ENCODE measurements at regions not wholly inside any gene's neighbourhood (a gene's known extent, or its start where the extent isn't known, plus 50 kb on each side); places are given as distances from the start of the nearest gene placed in this dataset.

- Histone ChIP-seq H3K9ac (ENCODE audit: low read length) (no peak overlapping the region), H3K4me3 (ENCODE audit: low read length) (no peak overlapping the region), H3K27ac (ENCODE audit: low read depth, low read length) (no peak overlapping the region), H3K4me1 (ENCODE audit: control insufficient read depth, insufficient read depth, low read length) (no peaks in the 10 kb centered on the region), H3K36me3 (ENCODE audit: control insufficient read depth, insufficient read depth, low read length) (no peaks in the 10 kb centered on the region), H3K27me3 (ENCODE audit: control insufficient read depth, insufficient read depth, low read length) (no peaks in the 10 kb centered on the region)
Measured at GRCh38 chr2:60064687-60065389, 488.6 kb downstream of the BCL11A start.

- Histone ChIP-seq H3K27me3 (ENCODE audit: control insufficient read depth, insufficient read depth, low read length) (no peaks in the 10 kb centered on the region), H3K36me3 (ENCODE audit: control insufficient read depth, insufficient read depth, low read length) (no peaks in the 10 kb centered on the region), H3K4me3 (ENCODE audit: low read length) (no peak overlapping the region), H3K4me1 (ENCODE audit: control insufficient read depth, insufficient read depth, low read length) (no peaks in the 10 kb centered on the region), H3K9ac (ENCODE audit: low read length) (no peak overlapping the region), H3K27ac (ENCODE audit: low read depth, low read length) (no peak overlapping the region)
Measured at GRCh38 chr2:60058781-60059180, 494.7 kb downstream of the BCL11A start.

GRCh38 chr2:60054571-60055340, 498.7 kb downstream of the BCL11A start:
- Histone ChIP-seq H3K4me1 (ENCODE audit: control insufficient read depth, insufficient read depth, low read length) (no peaks in the 10 kb centered on the region), H3K4me3 (ENCODE audit: low read length) (no peak overlapping the region), H3K27ac (ENCODE audit: low read depth, low read length) (no peak overlapping the region), H3K9ac (ENCODE audit: low read length) (no peak overlapping the region), H3K27me3 (ENCODE audit: control insufficient read depth, insufficient read depth, low read length) (no peaks in the 10 kb centered on the region), H3K36me3 (ENCODE audit: control insufficient read depth, insufficient read depth, low read length) (no peaks in the 10 kb centered on the region)

DNA sequence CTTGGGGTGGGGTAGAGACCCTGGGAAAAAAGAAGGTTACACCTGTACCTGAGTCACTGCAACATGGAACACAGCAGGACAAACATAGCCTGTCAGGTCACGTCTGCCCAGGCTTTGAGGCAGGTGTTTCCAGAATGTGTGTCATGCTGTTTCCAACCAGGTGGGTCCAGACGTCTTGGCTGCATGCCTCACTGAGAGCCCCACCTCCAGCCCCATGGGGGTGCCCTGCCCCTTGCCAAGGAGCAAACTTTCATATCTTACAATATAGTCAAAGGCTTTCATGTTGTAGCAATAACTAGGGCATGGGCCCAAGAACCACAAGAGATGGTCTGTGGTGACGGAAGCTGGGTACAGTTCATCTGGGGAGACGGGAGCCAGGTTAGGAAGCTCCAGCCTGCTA, 499.7 kb downstream of the BCL11A start:
- Histone ChIP-seq H3K9ac (ENCODE audit: low read length) (no peak overlapping the region), H3K27me3 (ENCODE audit: control insufficient read depth, insufficient read depth, low read length) (no peaks in the 10 kb centered on the region), H3K36me3 (ENCODE audit: control insufficient read depth, insufficient read depth, low read length) (no peaks in the 10 kb centered on the region), H3K4me3 (ENCODE audit: low read length) (no peak overlapping the region), H3K4me1 (ENCODE audit: control insufficient read depth, insufficient read depth, low read length) (no peaks in the 10 kb centered on the region), H3K27ac (ENCODE audit: low read depth, low read length) (no peak overlapping the region)

DNA sequence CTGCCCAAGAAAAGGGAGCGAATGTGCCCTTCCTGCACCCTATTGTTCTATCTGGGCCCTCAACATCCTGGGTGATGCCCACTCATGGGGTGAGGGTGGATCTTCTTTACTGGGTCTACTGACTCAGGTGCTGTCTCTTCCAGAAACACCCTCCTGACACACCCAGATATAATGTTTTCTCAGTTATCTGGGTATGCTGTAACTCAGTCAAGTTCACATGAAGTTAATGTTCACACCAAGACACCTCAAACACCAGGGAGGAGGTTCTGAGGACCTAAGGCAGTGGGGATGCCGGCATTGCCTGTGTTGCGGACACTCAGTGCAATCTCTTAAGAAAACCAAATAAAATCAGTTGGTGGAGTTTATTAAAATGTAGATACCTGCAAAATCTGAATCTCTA, 500.9 kb downstream of the BCL11A start:
- Histone ChIP-seq H3K4me3 (ENCODE audit: low read length) (no peak overlapping the region), H3K27me3 (ENCODE audit: control insufficient read depth, insufficient read depth, low read length) (no peaks in the 10 kb centered on the region), H3K36me3 (ENCODE audit: control insufficient read depth, insufficient read depth, low read length) (no peaks in the 10 kb centered on the region), H3K27ac (ENCODE audit: low read depth, low read length) (no peak overlapping the region), H3K4me1 (ENCODE audit: control insufficient read depth, insufficient read depth, low read length) (no peaks in the 10 kb centered on the region), H3K9ac (ENCODE audit: low read length) (no peak overlapping the region)

- Histone ChIP-seq H3K27me3 (ENCODE audit: control insufficient read depth, insufficient read depth, low read length) (no peaks in the 10 kb centered on the region), H3K4me3 (ENCODE audit: low read length) (no peak overlapping the region), H3K27ac (ENCODE audit: low read depth, low read length) (no peak overlapping the region), H3K4me1 (ENCODE audit: control insufficient read depth, insufficient read depth, low read length) (no peaks in the 10 kb centered on the region), H3K36me3 (ENCODE audit: control insufficient read depth, insufficient read depth, low read length) (no peaks in the 10 kb centered on the region), H3K9ac (ENCODE audit: low read length) (no peak overlapping the region)
Measured at GRCh38 chr2:60051991-60052390, 501.5 kb downstream of the BCL11A start.

GRCh38 chr2:60047944-60048525, 505.4 kb downstream of the BCL11A start:
- Histone ChIP-seq H3K4me1 (ENCODE audit: control insufficient read depth, insufficient read depth, low read length) (no peaks in the 10 kb centered on the region), H3K9ac (ENCODE audit: low read length) (no peak overlapping the region), H3K36me3 (ENCODE audit: control insufficient read depth, insufficient read depth, low read length) (no peaks in the 10 kb centered on the region), H3K27ac (ENCODE audit: low read depth, low read length) (no peak overlapping the region), H3K27me3 (ENCODE audit: control insufficient read depth, insufficient read depth, low read length) (no peaks in the 10 kb centered on the region), H3K4me3 (ENCODE audit: low read length) (no peak overlapping the region)

- Histone ChIP-seq H3K27me3 (ENCODE audit: control insufficient read depth, insufficient read depth, low read length) (no peaks in the 10 kb centered on the region), H3K4me1 (ENCODE audit: control insufficient read depth, insufficient read depth, low read length) (no peaks in the 10 kb centered on the region), H3K9ac (ENCODE audit: low read length) (no peak overlapping the region), H3K36me3 (ENCODE audit: control insufficient read depth, insufficient read depth, low read length) (no peaks in the 10 kb centered on the region), H3K4me3 (ENCODE audit: low read length) (no peak overlapping the region), H3K27ac (ENCODE audit: low read depth, low read length) (no peak overlapping the region)
Measured at GRCh38 chr2:60047347-60047746, 506.1 kb downstream of the BCL11A start.

DNA sequence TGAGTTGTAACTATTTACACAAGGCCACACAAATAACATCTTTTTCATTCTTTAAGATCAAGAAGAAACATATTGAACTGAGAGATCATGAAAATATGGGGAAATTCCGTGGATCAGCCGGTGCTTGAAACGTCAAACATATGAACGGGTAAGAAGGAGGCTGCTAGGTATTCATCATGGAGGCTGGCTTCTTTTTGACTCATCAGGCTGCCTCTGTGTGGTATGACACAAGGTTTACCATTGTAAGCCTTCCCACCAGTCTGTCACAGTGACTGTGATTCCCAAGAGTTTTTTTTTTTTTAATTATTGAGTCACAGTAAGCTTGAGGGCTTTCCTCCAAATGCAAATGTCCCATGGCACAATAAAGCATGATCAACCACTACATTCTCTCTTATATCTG, 506.9 kb downstream of the BCL11A start:
- no peak overlapping the region for H3K9ac ChIP-seq (ENCODE audit: low read length)
- no peak overlapping the region for H3K27ac ChIP-seq (ENCODE audit: low read depth, low read length)
- no peak overlapping the region for H3K4me3 ChIP-seq (ENCODE audit: low read length)
- no peaks in the 10 kb centered on the region for H3K36me3 ChIP-seq (ENCODE audit: control insufficient read depth, insufficient read depth, low read length)
- no peaks in the 10 kb centered on the region for H3K4me1 ChIP-seq (ENCODE audit: control insufficient read depth, insufficient read depth, low read length)
- H3K27me3 ChIP-seq (ENCODE audit: control insufficient read depth, insufficient read depth, low read length): no peaks in the 10 kb centered on the region

- Histone ChIP-seq H3K27ac (ENCODE audit: low read depth, low read length) (no peak overlapping the region), H3K27me3 (ENCODE audit: control insufficient read depth, insufficient read depth, low read length) (no peaks in the 10 kb centered on the region), H3K4me3 (ENCODE audit: low read length) (no peak overlapping the region), H3K36me3 (ENCODE audit: control insufficient read depth, insufficient read depth, low read length) (no peaks in the 10 kb centered on the region), H3K4me1 (ENCODE audit: control insufficient read depth, insufficient read depth, low read length) (no peaks in the 10 kb centered on the region), H3K9ac (ENCODE audit: low read length) (no peak overlapping the region)
Measured at GRCh38 chr2:60045456-60045855, 508.0 kb downstream of the BCL11A start.

DNA sequence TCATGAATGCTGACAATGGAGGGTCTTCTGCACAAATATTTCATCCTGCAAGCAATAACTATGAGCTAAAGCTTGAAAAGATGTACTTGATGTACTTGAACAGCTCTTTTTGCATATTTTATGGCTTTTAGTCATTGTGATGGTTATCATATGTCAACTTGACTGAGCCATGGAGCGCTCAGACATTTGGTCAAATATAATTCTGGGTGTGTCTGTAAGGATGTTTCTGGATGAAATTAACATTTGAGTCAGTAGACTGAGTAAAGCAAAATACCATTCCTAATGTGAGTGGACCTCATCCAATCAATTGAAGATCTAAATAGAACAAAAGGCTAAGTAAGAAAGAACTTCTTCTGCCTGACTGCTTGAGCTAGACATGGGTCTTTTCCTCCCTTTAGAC, 509.0 kb downstream of the BCL11A start:
- H3K36me3 ChIP-seq (ENCODE audit: control insufficient read depth, insufficient read depth, low read length): no peaks in the 10 kb centered on the region
- H3K27me3 ChIP-seq (ENCODE audit: control insufficient read depth, insufficient read depth, low read length): no peaks in the 10 kb centered on the region
- no peak overlapping the region for H3K9ac ChIP-seq (ENCODE audit: low read length)
- no peaks in the 10 kb centered on the region for H3K4me1 ChIP-seq (ENCODE audit: control insufficient read depth, insufficient read depth, low read length)
- no peak overlapping the region for H3K4me3 ChIP-seq (ENCODE audit: low read length)
- H3K27ac ChIP-seq (ENCODE audit: low read depth, low read length): no peak overlapping the region

- Histone ChIP-seq H3K4me1 (ENCODE audit: control insufficient read depth, insufficient read depth, low read length) (no peaks in the 10 kb centered on the region), H3K27ac (ENCODE audit: low read depth, low read length) (no peak overlapping the region), H3K27me3 (ENCODE audit: control insufficient read depth, insufficient read depth, low read length) (no peaks in the 10 kb centered on the region), H3K4me3 (ENCODE audit: low read length) (no peak overlapping the region), H3K36me3 (ENCODE audit: control insufficient read depth, insufficient read depth, low read length) (no peaks in the 10 kb centered on the region), H3K9ac (ENCODE audit: low read length) (no peak overlapping the region)
Measured at GRCh38 chr2:60042023-60042422, 511.4 kb downstream of the BCL11A start.

Data from rectal smooth muscle tissue (tissue), 1 donor.